CD4-positive, alpha-beta T cell (primary cell): ENCODE measurements at regions not wholly inside any gene's neighbourhood (a gene's known extent, or its start where the extent isn't known, plus 50 kb on each side); places are given as distances from the start of the nearest gene placed in this dataset.

Experiments
- ATAC-seq: fragments of 200-7000 bp; cut with Tn5 transposase; one replicate; pipeline ENCODE4 v1.10.0; 2022; ENCODE audit warnings: mild to moderate bottlenecking; ENCODE audit not compliant: poor library complexity
- CTCF ChIA-PET: fragments of 350-600 bp; sonication (Branson Sonifier 250); formaldehyde crosslinking; loops from one replicate; lab custom pipeline; 2021; ENCODE audit warnings: antibody characterized with exemption, inconsistent platforms; lab: Charles Lee
- POLR2A ChIA-PET: fragments of 350-600 bp; sonication (Branson Sonifier 250); formaldehyde crosslinking; loops from one replicate; lab custom pipeline; 2021; ENCODE audit warnings: antibody characterized with exemption, inconsistent platforms; lab: Charles Lee
- DNase-seq, 14 experiments: peaks; one replicate each; pipeline ENCODE4 v3.0.0-alpha.2; 2013 to 2020; ENCODE audit warnings: mixed read lengths in 2 of 14
- H3K27ac ChIP-seq, 2 donors: one replicate each; pipeline versions ENCODE4 v1.5.1 to v1.7.0; 2013; ENCODE audit warnings: low read length in 2 of 2, low read depth in 1 of 2, mild to moderate bottlenecking in 1 of 2
- H3K27me3 ChIP-seq, 2 experiments: 1 replicate in 1 of 2; 2 replicates in 1 of 2; pipeline versions ENCODE4 v1.6.1 to v1.7.0; 2013; ENCODE audit warnings: low read length in 2 of 2, control low read depth in 1 of 2, mild to moderate bottlenecking in 1 of 2, moderate library complexity in 1 of 2; ENCODE audit not compliant: insufficient read depth in 2 of 2, control insufficient read depth in 1 of 2
- H3K36me3 ChIP-seq: one replicate; pipeline ENCODE4 v1.6.1; 2013; ENCODE audit warnings: low read length, control low read depth; ENCODE audit not compliant: insufficient read depth
- H3K4me1 ChIP-seq: one replicate; pipeline ENCODE4 v1.6.1; 2013; ENCODE audit warnings: low read length, control low read depth; ENCODE audit not compliant: insufficient read depth
- H3K4me3 ChIP-seq: one replicate; pipeline ENCODE4 v1.5.1; 2013; ENCODE audit warnings: mild to moderate bottlenecking, low read length, moderate library complexity
- H3K9me3 ChIP-seq, 2 experiments: 1 replicate in 1 of 2; 2 replicates in 1 of 2; pipeline versions ENCODE4 v1.6.1 to v1.7.0; 2013; ENCODE audit warnings: low read length in 2 of 2, mild to moderate bottlenecking in 2 of 2, control low read depth in 1 of 2, moderate library complexity in 1 of 2; ENCODE audit not compliant: control insufficient read depth in 1 of 2, insufficient read depth in 1 of 2
- H3K27ac Mint-ChIP-seq: one replicate; pipeline ENCODE4 v1.8.0; 2020; ENCODE audit warnings: mixed read lengths
- H3K27me3 Mint-ChIP-seq: one replicate; pipeline ENCODE4 v1.8.0; 2021; ENCODE audit warnings: mixed read lengths
- H3K36me3 Mint-ChIP-seq: one replicate; pipeline ENCODE4 v1.8.0; 2021; ENCODE audit warnings: low read depth, mixed read lengths
- H3K4me1 Mint-ChIP-seq: one replicate; pipeline ENCODE4 v1.8.0; 2021; ENCODE audit warnings: low read depth, mixed read lengths
- H3K4me3 Mint-ChIP-seq: one replicate; pipeline ENCODE4 v1.8.0; 2020; ENCODE audit warnings: mild to moderate bottlenecking, mixed read lengths
- H3K9me3 Mint-ChIP-seq: one replicate; pipeline ENCODE4 v1.8.0; 2020; ENCODE audit warnings: mixed read lengths
- CTCF ChIP-seq: fragments of 200-600 bp; IDR thresholded peaks from one replicate; pipeline ENCODE4 v1.8.0; 2022; ENCODE audit warnings: antibody characterized with exemption, mild to moderate bottlenecking
- intact Hi-C, 2 experiments: fragments of 100-400 bp; cut with DNase I in 1 of 2; cut with micrococcal nuclease in 1 of 2; formaldehyde crosslinking; loops; one replicate each; pipeline versions ENCODE4 v1.15.1 to v1.9.0; 2023 to 2025; cut with DNase I, micrococcal nuclease

GRCh38 chr3:139129892-139130291, 85.2 kb upstream of the PRR23C start:
- H3K27me3 Mint-ChIP-seq, result peaks cover 5% of the 10 kb centered on the region

GRCh38 chr3:139130390-139131140, 85.9 kb upstream of the PRR23C start:
- H3K27me3 ChIP-seq, result no peaks in the 10 kb centered on the region
- Mint-ChIP-seq H3K36me3 (no peaks in the 10 kb centered on the region), H3K27me3 (peaks cover 5% of the 10 kb centered on the region), H3K27ac (no peak overlapping the region), H3K4me1 (no peaks in the 10 kb centered on the region), H3K4me3 (no peak overlapping the region), H3K9me3 (no peaks in the 10 kb centered on the region)
- CTCF ChIA-PET, result no interaction called here
- no peak for TF ChIP-seq CTCF
- no peaks in the 10 kb centered on the region for H3K4me1 ChIP-seq
- no peak overlapping the region for H3K27ac ChIP-seq
- intact Hi-C loops, result no loop called here
- no peaks in the 10 kb centered on the region for H3K9me3 ChIP-seq
- DNase-seq (no peak), ATAC-seq (no peak)
- no peak overlapping the region for H3K4me3 ChIP-seq
- no peaks in the 10 kb centered on the region for H3K36me3 ChIP-seq
- POLR2A ChIA-PET, result no interaction called here

More at GRCh38 chr3:139129892-139130291, 85.2 kb upstream of the PRR23C start:
- Mint-ChIP-seq H3K27ac (no peak overlapping the region), H3K9me3 (no peaks in the 10 kb centered on the region), H3K36me3 (no peaks in the 10 kb centered on the region), H3K4me1 (no peaks in the 10 kb centered on the region), H3K4me3 (no peak overlapping the region)
- ChIA-PET CTCF (no interaction called here), POLR2A (no interaction called here)
- no peak for TF ChIP-seq CTCF
- Histone ChIP-seq H3K27ac (no peak overlapping the region), H3K36me3 (no peaks in the 10 kb centered on the region), H3K4me1 (no peaks in the 10 kb centered on the region), H3K27me3 (no peaks in the 10 kb centered on the region), H3K4me3 (no peak overlapping the region), H3K9me3 (no peaks in the 10 kb centered on the region)
- ATAC-seq (no peak), DNase-seq (no peak)
- intact Hi-C loops, result no loop called here

GRCh38 chr3:139131951-139132350, 87.3 kb upstream of the PRR23C start:
- H3K4me3 ChIP-seq, result no peak overlapping the region
- no peaks in the 10 kb centered on the region for H3K4me1 Mint-ChIP-seq
- H3K9me3 Mint-ChIP-seq, result no peaks in the 10 kb centered on the region
- H3K27ac Mint-ChIP-seq, result no peak overlapping the region
- intact Hi-C loops, result no loop called here
- no peak overlapping the region for H3K4me3 Mint-ChIP-seq
- POLR2A ChIA-PET, result no interaction called here
- H3K36me3 Mint-ChIP-seq, result no peaks in the 10 kb centered on the region
- DNase-seq (no peak), ATAC-seq (no peak)
- H3K4me1 ChIP-seq, result no peaks in the 10 kb centered on the region
- CTCF ChIA-PET, result no interaction called here
- no peaks in the 10 kb centered on the region for H3K36me3 ChIP-seq
- no peak for TF ChIP-seq CTCF
- peaks cover 5% of the 10 kb centered on the region for H3K27me3 Mint-ChIP-seq
- peaks cover 0 to 2% of the 10 kb centered on the region in 2 experiments for H3K27me3 ChIP-seq
- no peak overlapping the region for H3K27ac ChIP-seq
- H3K9me3 ChIP-seq, result no peaks in the 10 kb centered on the region
